Activated B cell treated with CpG ODN at 0.5 μM for 24 hours (primary cell): ENCODE measurements at regions not wholly inside any gene's neighbourhood (a gene's known extent, or its start where the extent isn't known, plus 50 kb on each side); places are given as distances from the start of the nearest gene placed in this dataset.

Experiments
- ATAC-seq: fragments of 200-7000 bp; cut with Tn5 transposase; one replicate; pipeline ENCODE4 v1.10.0; 2021; ENCODE audit warnings: low read depth, mild to moderate bottlenecking, moderate library complexity
- CTCF ChIA-PET: fragments of 350-600 bp; sonication (Branson Sonifier 250); formaldehyde crosslinking; loops from one replicate; lab custom pipeline; 2021; ENCODE audit warnings: antibody characterized with exemption; lab: Charles Lee
- POLR2A ChIA-PET: fragments of 350-600 bp; sonication (Branson Sonifier 250); formaldehyde crosslinking; loops from one replicate; lab custom pipeline; 2021; ENCODE audit warnings: antibody characterized with exemption; lab: Charles Lee
- DNase-seq: peaks from one replicate; pipeline ENCODE4 v3.0.0; 2022
- H3K27ac Mint-ChIP-seq: one replicate; pipeline ENCODE4 v1.8.0; 2020; ENCODE audit warnings: mixed read lengths
- H3K27me3 Mint-ChIP-seq: one replicate; pipeline ENCODE4 v1.8.0; 2021; ENCODE audit warnings: mixed read lengths
- H3K36me3 Mint-ChIP-seq: one replicate; pipeline ENCODE4 v1.8.0; 2021; ENCODE audit warnings: low read depth, mixed read lengths
- H3K4me1 Mint-ChIP-seq: one replicate; pipeline ENCODE4 v1.8.0; 2021; ENCODE audit warnings: mixed read lengths
- H3K4me3 Mint-ChIP-seq: one replicate; pipeline ENCODE4 v1.8.0; 2020; ENCODE audit warnings: mild to moderate bottlenecking, mixed read lengths
- H3K9me3 Mint-ChIP-seq: one replicate; pipeline ENCODE4 v1.8.0; 2020; ENCODE audit warnings: mixed read lengths
- intact Hi-C: fragments of 100-400 bp; cut with micrococcal nuclease; formaldehyde crosslinking; loops from one replicate; pipeline ENCODE4 v1.15.1; 2024
- TF ChIP-seq, protein P1 (sequence below): fragments of 200-600 bp; IDR thresholded peaks from one replicate; pipeline ENCODE4 v1.8.0; 2022; ENCODE audit warnings: antibody characterized with exemption, mild to moderate bottlenecking

DNA sequence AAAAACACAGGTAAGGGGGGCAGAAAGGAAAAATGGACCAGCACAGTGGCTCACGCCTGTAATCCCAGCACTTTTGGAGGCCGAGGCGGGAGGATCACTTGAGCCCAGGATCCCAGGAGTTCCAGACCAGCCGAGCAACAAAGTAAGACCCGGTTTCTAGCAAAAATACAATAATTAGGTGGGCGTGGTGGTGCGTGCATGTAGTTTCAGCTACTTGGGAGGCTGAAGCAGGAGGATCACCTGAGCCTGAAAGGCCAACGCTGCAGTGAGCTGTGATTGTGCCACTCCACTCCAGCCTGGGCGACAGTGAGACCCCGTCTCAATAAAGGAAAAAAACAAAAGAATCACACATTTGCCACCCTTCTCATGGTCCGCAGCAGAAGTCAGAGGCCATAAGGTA, 519.4 kb downstream of the BRD1 start:
- no peak overlapping the region for H3K27ac Mint-ChIP-seq
- ChIA-PET POLR2A (no interaction called here), CTCF (no interaction called here)
- H3K9me3 Mint-ChIP-seq: no peaks in the 10 kb centered on the region
- H3K27me3 Mint-ChIP-seq: peaks cover 14% of the 10 kb centered on the region
- ATAC-seq (no peak), DNase-seq (no peak)
- intact Hi-C loops: loop anchor here (10.0 kb wide), 1 partner anchor 417 kb away; no protein-coding TSS in a partner anchor
- no peaks in the 10 kb centered on the region for H3K36me3 Mint-ChIP-seq
- H3K4me3 Mint-ChIP-seq: no peak overlapping the region
- TF ChIP-seq, protein P1, sequence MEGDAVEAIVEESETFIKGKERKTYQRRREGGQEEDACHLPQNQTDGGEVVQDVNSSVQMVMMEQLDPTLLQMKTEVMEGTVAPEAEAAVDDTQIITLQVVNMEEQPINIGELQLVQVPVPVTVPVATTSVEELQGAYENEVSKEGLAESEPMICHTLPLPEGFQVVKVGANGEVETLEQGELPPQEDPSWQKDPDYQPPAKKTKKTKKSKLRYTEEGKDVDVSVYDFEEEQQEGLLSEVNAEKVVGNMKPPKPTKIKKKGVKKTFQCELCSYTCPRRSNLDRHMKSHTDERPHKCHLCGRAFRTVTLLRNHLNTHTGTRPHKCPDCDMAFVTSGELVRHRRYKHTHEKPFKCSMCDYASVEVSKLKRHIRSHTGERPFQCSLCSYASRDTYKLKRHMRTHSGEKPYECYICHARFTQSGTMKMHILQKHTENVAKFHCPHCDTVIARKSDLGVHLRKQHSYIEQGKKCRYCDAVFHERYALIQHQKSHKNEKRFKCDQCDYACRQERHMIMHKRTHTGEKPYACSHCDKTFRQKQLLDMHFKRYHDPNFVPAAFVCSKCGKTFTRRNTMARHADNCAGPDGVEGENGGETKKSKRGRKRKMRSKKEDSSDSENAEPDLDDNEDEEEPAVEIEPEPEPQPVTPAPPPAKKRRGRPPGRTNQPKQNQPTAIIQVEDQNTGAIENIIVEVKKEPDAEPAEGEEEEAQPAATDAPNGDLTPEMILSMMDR: no peak
- no peaks in the 10 kb centered on the region for H3K4me1 Mint-ChIP-seq

DNA sequence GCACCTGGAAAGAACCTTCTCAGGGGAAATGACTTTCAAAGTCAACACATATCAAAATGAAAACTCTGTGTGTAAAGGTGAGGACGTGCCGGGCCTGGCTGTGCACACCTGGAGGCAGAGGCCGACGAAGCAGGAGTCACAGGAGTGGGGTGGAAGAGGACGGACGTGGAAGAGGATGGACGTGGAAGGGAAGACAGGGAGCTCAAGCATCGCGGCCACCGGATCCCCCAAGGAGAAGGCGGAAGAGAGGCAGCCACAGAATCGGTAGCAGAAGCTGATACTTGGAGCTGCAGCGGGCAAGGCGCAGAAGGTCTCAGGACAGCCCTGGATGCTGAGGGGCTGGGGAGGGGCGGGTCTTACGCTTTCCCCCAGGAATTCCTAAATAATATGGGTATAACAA, 519.8 kb downstream of the BRD1 start:
- Mint-ChIP-seq H3K4me1 (no peaks in the 10 kb centered on the region), H3K4me3 (no peak overlapping the region), H3K27me3 (peaks cover 18% of the 10 kb centered on the region), H3K36me3 (no peaks in the 10 kb centered on the region), H3K9me3 (no peaks in the 10 kb centered on the region), H3K27ac (no peak overlapping the region)
- POLR2A ChIA-PET: no interaction called here
- peak; percentile 4 for DNase-seq
- no peak for ATAC-seq
- CTCF ChIA-PET: no interaction called here
- TF ChIP-seq, protein P1: no peak
- intact Hi-C loops: loop anchor here (10.0 kb wide), 1 partner anchor 417 kb away; no protein-coding TSS in a partner anchor

DNA sequence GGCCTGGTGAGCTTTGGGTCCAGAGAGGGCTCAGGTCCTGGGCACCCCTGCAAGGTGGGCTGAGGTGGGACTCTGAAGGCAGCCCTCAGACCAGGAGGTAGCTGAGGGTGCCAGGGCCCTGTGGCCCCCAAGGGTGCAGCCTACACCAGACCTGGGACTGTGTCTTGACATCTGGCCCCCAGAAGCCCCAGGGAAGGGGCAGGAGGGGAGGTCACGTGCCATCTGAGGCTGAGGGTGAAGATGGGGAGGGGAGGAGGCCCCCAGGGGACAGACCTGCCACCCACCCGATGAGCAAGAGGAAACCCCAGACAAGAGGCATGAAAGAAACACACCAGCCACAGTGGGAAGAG, 520.2 kb downstream of the BRD1 start:
- ChIA-PET CTCF (no interaction called here), POLR2A (no interaction called here)

DNA sequence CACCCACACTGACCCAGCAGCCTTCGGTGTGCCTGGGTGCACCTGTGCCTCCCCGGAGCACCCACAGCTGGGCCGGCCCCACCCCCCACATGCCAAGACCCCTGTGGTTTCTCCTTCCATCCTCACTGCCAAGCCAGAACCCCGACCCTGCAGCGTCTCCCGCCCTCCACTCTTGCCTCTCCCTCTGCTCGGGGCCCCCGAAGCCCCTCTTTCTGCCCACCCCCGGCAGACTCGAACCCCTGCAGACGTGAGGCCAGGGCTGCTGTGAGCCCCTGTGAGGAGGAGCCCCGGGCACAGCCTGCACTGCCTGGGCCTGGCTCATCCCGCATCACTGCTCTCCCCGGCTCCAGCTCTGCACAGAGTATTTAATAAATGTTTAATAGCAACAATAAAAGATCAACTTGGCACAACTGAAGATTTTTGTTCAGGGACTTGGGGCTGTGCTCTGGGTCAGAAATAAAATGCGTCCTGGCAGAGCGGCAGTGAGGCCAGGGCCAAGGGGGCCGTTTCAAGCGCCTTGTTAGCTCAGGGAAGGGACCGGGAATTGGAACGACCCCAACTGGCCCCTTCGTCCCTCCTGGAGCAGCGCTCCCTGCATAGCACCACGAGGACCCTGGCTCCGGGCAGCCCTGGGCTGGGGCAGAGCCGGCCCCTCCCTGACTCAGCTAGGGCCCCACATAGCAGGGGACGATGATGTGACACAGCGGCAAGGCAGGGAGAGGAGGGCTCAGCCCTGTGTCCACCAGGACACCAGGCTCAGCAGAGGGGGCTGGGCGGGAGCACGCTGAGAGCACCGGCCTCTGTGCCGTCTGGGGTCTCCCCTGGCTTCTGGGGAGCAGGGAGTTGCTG, 520.8 kb downstream of the BRD1 start:
- ChIA-PET CTCF (interaction anchor here (1.5 kb wide), 1 partner anchor 11 kb away, joined by 3 read pairs; no protein-coding TSS in a partner anchor), POLR2A (no interaction called here)
- intact Hi-C loops: loop anchor here (10.0 kb wide), 1 partner anchor 418 kb away; no protein-coding TSS in a partner anchor
- no peaks in the 10 kb centered on the region for H3K9me3 Mint-ChIP-seq
- TF ChIP-seq, protein P1: no peak
- H3K27me3 Mint-ChIP-seq: peaks cover 19% of the 10 kb centered on the region
- H3K27ac Mint-ChIP-seq: no peak overlapping the region
- no peaks in the 10 kb centered on the region for H3K36me3 Mint-ChIP-seq
- H3K4me1 Mint-ChIP-seq: no peaks in the 10 kb centered on the region
- peak; percentile 1 for DNase-seq
- ATAC-seq: no peak
- no peak overlapping the region for H3K4me3 Mint-ChIP-seq

More for the DNA sequence above, 520.2 kb downstream of the BRD1 start:
- ATAC-seq (no peak), DNase-seq (peak; percentile 7)
- TF ChIP-seq, protein P1: no peak
- Mint-ChIP-seq H3K4me1 (no peaks in the 10 kb centered on the region), H3K36me3 (no peaks in the 10 kb centered on the region), H3K27me3 (peaks cover 19% of the 10 kb centered on the region), H3K27ac (no peak overlapping the region), H3K4me3 (no peak overlapping the region), H3K9me3 (no peaks in the 10 kb centered on the region)
- intact Hi-C loops: loop anchor here (10.0 kb wide), 1 partner anchor 417 kb away; no protein-coding TSS in a partner anchor

DNA sequence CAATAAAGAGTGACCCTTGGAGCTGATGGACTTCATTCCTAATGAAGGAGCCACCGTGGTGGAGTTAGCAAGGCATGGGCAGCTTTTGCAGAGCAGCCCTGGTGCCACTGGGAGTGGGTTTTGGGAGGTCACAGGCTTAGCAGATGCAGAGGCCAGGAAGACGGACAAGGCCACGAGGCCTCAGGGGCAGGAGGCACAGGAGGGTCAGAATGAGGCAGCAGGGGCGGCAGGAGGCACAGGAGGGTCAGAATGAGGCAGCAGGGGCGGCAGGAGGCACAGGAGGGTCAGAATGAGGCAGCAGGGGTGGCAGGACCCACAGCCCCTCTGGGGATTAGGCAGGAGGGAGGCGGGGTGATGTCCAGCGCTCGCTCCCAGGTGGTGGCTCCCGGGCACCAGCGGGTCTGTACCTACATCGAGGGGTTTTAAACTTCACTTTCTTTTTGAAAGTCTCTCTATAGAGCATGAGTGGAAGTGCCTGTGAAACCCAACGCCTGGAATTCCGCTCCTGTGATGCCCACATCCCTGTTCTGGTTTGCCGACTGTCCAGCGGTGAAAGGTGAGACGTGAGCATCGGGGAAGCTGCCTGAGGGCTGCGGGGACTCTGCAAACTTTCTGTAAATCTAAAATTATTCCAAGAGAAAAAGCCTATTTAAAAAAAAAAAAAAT, 521.6 kb downstream of the BRD1 start:
- H3K4me1 Mint-ChIP-seq: no peaks in the 10 kb centered on the region
- CTCF ChIA-PET: interaction anchor here (1.5 kb wide), 1 partner anchor 12 kb away, joined by 3 read pairs; no protein-coding TSS in a partner anchor
- no peaks in the 10 kb centered on the region for H3K9me3 Mint-ChIP-seq
- TF ChIP-seq, protein P1: no peak
- no peak for ATAC-seq
- no peaks in the 10 kb centered on the region for H3K36me3 Mint-ChIP-seq
- no peak overlapping the region for H3K27ac Mint-ChIP-seq
- H3K4me3 Mint-ChIP-seq: no peak overlapping the region
- H3K27me3 Mint-ChIP-seq: peaks cover 19% of the 10 kb centered on the region
- POLR2A ChIA-PET: no interaction called here
- intact Hi-C loops: loop anchor here (10.0 kb wide), 1 partner anchor 419 kb away; no protein-coding TSS in a partner anchor
- peak; percentile 4 for DNase-seq
